ENCODE measurements at regions not wholly inside any gene's neighbourhood (a gene's known extent, or its start where the extent isn't known, plus 50 kb on each side); places are given as distances from the start of the nearest gene placed in this dataset.

DNA sequence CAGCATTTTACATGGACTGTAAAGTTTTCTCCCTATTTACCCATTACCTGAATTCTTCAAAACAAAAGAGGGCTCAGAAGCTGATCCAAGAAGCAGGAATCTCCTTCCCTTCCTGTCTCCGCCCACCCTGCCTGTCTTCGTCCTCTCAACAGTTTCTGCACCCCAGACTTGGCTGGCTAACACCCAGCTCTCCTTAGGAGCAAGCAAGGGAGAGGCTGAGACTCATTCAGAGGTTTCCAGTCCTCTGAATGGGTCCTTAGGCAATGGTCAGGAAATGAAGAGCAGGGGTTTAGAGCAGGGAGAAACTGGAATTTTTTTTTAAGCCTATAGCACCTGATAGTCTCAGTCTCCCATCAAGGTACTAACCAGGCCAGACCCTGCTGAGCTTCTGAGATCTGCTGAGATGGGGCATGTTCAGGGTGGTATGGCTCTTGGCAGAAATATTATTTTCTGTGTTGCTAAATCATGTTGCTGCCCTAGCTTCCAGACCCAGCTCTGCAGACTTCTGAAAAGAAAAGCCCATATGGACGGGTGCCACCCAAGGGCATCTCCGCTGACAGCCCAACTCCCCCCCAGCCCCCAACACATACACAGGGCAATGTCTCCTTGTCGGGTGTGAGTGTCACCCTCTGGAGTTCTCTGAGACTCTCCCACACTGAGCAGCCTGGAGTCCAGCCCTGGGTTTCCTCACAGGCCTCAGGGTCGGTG, 74.6 kb upstream of the CD93 start:
- ATAC-seq = no peak
- no peak for DNase-seq (ENCODE audit: low spot score in 2 of 2)
- Mint-ChIP-seq H3K9me3 (no peaks in the 10 kb centered on the region), H3K27ac (no peak overlapping the region), H3K36me3 (no peaks in the 10 kb centered on the region)

DNA sequence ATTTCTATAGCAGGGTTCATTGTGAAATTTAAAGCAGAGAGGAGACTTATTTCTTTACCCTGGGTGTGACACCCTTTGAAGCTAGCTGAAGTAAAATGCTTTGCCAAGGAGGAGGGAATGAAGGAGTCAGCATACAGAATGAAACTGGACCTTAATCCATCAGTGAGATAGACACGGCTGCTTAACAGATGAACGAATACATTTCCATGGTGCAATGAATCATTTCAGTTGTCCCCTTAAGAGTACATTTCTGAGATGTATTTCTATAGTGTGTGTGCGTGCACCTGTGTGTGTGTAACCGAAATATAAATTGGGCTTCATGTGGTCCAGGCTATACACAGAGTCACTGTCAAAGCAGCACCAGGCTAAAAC, 73.8 kb upstream of the CD93 start:
- ATAC-seq (peak; percentile 37 to 72), DNase-seq (ENCODE audit: low spot score in 2 of 2) (no peak)
- no peaks in the 10 kb centered on the region for H3K36me3 Mint-ChIP-seq
- no peaks in the 10 kb centered on the region for H3K9me3 Mint-ChIP-seq
- H3K27ac Mint-ChIP-seq = no peak overlapping the region

DNA sequence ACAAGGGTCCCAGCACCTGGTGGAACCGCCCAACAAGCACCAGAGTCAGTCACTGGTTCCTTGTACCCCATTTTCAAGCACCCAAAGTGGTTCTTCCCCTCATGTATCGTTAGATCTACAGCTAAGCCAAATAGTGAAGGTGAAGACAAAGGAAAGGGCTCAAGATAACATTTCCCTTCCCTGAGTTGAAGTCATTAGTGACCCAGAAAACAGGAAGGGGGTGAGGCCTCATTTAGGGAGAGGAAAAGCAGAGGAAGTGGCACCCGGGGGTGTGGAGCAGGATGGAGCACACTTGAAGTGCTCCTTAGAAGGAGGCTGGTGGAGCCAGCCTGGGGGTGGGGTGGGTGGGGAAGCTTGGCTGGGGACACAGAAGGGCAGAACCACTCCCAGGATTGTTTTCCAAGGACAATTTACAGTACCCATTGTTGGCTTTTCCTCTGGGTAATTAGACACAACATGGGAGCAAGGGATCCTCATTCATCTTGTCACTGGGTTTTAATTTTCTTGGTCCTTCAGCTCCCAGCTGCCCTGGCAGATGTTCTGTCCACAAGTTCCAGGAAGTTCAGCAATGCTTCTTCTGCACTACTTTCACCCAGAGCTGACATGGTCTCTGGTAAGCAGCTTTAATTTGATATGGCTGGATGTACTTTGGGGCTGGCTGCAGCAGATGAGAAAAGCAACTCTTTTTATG, 73.3 kb upstream of the CD93 start:
- ATAC-seq = no peak
- H3K9me3 Mint-ChIP-seq = no peaks in the 10 kb centered on the region
- DNase-seq (ENCODE audit: low spot score in 2 of 2) = no peak
- no peaks in the 10 kb centered on the region for H3K36me3 Mint-ChIP-seq
- H3K27ac Mint-ChIP-seq = no peak overlapping the region

DNA sequence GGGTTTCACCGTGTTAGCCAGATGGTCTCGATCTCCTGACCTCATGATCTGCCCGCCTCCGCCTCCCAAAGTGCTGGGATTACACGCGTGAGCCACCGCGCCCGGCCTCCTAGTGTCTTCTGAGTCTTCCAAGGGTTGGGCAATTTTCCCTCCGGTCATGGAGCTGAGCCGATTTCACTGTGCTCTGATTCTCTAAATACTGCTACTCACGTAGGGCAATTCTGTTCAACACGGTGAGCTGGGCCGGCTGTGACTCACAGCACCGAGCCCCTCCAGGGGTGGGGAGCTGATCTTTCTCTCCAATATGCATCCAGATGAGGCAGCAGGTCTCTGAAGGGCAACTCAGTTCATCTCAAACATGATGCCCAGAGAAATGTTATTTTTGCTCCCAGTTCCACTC, 71.6 kb upstream of the CD93 start:
- Mint-ChIP-seq H3K9me3 (no peaks in the 10 kb centered on the region), H3K27ac (no peak overlapping the region), H3K36me3 (no peaks in the 10 kb centered on the region)
- ATAC-seq (no peak), DNase-seq (ENCODE audit: low spot score in 2 of 2) (no peak)

DNA sequence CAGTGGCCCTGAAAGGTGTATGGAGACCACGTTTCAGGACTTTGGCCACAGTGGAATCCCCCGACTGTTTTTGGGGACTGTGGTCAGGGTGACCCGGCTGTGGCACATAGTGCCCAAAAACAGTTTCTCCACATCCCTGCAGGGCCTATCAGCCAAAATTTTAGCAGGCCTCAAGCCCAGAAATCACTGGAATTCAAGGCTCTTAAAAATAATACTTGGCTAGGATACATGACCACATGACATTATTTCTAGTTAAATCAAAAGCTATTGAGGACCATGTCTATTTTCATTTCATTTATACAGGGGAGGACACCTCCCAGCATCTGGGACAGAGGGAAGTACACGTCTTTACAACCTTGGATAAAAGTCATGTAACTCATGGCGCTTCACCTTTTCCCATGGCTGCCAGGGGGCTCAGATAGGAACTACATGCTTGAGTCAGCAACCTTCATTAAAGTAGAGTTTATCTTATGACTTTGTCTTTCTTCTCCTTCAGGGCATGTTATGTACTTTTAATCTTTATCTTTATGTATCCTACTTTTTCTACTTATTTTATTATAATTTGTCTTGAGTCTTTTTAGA, 70.8 kb upstream of the CD93 start:
- DNase-seq (ENCODE audit: low spot score in 2 of 2) (no peak), ATAC-seq (no peak)
- no peaks in the 10 kb centered on the region for H3K9me3 Mint-ChIP-seq
- no peak overlapping the region for H3K27ac Mint-ChIP-seq
- H3K36me3 Mint-ChIP-seq = no peaks in the 10 kb centered on the region

DNA sequence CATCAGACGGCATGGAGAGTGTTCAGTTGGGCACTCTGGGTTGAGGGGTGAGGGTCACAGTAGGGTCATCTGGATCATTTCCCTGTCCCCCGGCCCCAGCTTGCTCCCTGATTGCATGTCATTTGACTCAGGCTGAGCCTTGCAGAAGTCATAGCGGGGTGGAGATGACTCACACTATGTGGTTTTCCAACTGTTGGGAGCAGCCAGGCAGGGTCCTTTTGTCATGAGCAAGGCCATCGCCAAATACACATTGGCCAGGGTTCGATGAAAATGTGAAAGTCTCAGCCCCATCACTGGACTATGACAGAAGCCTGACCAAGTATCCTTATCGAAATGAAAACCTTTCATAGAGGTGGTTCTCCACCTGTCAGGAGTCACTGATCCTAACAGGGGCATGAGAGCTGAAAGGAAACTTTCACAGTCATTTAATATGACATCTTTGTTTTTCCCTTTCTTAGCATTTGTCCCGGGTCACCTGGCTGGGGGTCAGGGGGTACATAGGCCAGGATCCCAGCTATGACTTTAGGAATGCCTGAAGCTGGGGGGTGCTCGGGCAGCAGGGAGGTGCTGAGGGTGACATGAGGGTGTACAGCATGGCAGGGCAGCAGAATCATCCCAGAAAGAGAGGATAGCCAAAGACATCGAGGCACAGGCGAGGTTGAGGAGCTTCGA, 70.2 kb upstream of the CD93 start:
- no peak overlapping the region for H3K27ac Mint-ChIP-seq
- ATAC-seq (peak in 1 of 2 donors; percentile 46), DNase-seq (ENCODE audit: low spot score in 2 of 2) (no peak)
- H3K36me3 Mint-ChIP-seq = no peaks in the 10 kb centered on the region
- H3K9me3 Mint-ChIP-seq = no peaks in the 10 kb centered on the region

DNA sequence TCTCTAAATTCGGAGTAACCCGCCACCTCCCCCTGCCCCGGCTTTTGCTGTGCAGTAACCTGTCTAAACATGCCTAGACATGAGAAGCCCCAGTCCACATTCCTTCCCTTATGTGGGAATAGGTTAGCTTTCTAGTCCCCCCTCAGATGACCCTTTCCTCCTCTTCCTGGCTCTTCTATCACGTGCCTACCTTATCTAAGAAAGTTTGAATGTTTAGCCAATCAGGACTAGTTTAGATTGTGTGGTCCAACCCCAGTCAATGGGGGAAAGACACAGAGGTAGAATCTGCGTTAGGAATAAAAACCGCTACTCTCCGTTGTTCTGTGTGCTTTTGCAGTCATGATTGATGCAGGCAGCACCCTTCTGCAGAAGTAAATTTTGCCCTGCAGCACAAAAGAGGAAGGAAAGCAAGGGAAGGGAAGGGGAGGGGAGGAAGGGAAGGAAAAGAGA, 69.0 kb upstream of the CD93 start:
- Mint-ChIP-seq H3K9me3 (no peaks in the 10 kb centered on the region), H3K36me3 (no peaks in the 10 kb centered on the region), H3K27ac (no peak overlapping the region)
- DNase-seq (ENCODE audit: low spot score in 2 of 2) = no peak
- no peak for ATAC-seq

DNA sequence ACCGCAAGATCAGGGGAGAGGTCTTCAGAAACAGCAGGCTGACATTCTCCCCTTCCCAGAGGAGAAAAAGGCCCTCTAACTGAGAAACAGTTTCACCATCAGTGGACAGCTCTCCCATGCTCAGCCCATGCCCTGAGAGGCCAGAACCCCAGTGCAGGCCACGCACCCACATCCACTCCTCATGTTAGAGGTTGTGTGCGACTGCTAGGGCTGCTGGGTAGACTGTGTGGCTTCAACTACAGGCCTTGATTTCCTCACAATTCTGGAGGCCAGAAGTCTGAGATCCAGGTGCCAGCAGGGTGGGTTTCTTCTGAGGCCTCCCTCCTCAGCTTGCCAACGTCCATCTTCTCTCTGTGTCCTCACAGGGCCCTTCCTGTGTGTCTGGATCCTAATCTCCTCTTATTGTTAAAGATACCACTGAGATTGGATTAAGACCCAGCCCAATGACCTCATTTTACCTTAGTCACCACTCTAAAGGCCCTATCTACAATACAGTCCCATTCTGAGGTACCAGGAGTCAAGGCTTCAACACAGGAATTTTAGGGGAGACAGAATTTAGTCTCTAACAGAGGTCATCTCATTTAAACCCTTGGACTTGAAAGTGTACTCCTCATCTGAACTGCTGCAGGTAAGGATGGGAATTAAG, 67.7 kb upstream of the CD93 start:
- ATAC-seq = no peak
- H3K27ac Mint-ChIP-seq = peak overlapping the region in 1 of 2 donors; percentile 36
- no peaks in the 10 kb centered on the region for H3K9me3 Mint-ChIP-seq
- DNase-seq (ENCODE audit: low spot score in 2 of 2) = no peak
- no peaks in the 10 kb centered on the region for H3K36me3 Mint-ChIP-seq

DNA sequence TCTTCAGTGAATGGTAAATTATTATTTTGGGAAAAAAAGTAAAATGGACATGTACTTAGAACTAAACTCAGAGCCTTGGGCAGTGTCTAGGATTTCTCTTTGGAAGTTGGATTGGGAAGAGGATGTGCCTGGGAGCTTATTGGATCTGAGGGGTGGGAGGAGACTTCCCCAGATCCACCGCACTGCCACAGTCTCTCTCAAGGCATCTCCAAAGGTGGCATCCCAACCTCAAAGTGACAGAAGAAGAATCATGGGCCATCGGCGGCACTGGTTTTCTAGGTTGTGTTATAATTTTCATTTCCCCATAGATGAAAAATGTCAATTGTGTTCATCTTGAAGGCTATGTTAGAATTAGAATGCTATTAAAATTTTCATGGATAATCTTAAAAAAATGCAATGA, 66.8 kb upstream of the CD93 start:
- no peaks in the 10 kb centered on the region for H3K9me3 Mint-ChIP-seq
- no peak for ATAC-seq
- H3K36me3 Mint-ChIP-seq = no peaks in the 10 kb centered on the region
- DNase-seq (ENCODE audit: low spot score in 2 of 2) = no peak
- H3K27ac Mint-ChIP-seq = no peak overlapping the region

DNA sequence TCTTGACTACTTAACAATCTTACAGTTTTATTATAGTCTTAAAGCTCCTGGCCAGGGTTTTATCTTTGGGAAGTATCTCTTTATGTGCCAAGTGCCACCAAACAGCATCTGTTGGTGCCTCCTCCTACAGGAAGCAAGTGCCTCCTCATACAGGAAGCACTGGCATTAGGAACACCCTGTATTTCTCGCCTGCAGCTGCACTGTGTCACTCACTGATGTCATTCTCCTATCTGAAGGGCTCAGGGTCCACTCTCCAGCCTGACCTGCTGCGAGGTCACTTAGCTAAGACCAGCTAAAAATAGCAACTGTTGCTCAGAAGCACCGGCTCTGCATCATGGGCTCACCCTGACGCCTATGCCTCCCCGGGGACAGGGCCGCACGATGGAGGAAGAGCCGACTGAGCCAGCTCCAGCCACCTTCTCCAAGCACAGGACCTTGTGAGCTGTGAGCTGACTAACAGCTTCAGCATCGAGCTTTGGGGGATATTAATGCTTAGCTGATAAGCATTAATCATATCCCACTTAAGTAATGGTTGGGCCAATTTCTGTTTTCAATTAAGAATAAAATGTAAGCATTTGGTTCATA, 66.3 kb upstream of the CD93 start:
- Mint-ChIP-seq H3K36me3 (no peaks in the 10 kb centered on the region), H3K9me3 (no peaks in the 10 kb centered on the region)

DNA sequence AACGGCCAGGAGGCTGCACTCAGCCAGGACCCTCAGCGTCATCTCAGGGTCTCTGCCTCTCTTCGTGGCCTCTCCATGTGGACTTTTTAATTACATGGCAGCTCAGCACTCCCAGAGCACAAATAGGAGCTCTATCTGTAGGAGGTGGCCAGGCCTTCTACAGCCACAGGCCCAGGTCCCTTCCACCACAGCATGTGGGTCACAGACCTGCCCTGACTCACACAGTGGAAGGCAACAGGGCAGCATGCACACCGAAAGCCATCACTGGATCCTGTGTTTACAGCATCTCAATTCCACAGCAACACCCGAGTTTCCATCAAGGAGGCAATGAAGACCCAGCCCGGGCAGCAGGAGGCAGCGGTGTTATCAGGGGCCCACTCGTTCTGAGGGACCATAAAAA, 65.8 kb upstream of the CD93 start:
- H3K36me3 Mint-ChIP-seq = no peaks in the 10 kb centered on the region
- no peak overlapping the region for H3K27ac Mint-ChIP-seq
- ATAC-seq (no peak), DNase-seq (ENCODE audit: low spot score in 2 of 2) (no peak)
- H3K9me3 Mint-ChIP-seq = no peaks in the 10 kb centered on the region

More for the DNA sequence above, 66.3 kb upstream of the CD93 start:
- DNase-seq (ENCODE audit: low spot score in 2 of 2) (no peak), ATAC-seq (no peak)
- no peak overlapping the region for H3K27ac Mint-ChIP-seq

DNA sequence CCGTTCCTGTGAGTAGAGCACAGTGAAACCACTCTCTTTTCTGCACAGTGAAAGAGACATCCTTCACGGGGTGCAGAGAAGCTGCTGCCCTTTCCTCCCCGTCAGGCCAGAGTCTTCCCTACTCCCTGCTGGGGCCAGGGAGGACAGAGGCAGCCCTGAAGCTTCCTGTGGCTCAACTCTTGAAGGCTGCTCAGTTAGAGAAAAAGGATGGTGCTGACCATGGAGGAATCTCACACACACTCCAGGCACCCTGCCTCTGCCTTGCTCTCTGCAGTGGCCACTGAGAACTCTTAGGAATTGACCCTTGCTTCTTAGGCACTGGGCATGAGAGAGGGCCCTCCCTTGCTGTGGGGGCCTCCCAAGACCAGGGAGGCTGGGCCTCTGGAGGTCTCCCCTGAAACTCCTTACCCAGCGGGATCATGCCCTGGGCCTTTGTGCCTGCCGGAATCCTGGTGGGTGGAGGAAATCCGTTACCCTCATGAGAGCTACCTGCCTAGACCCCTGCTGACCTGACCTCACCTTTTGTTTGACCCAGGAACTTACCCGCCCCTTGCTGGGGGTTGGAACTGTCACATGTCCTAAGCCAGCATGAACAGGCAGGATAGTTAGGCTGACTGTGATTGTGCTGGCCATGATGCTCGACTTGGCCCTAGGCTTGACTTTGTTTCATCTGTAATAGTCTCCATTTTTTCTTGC, 65.0 kb upstream of the CD93 start:
- H3K36me3 Mint-ChIP-seq = no peaks in the 10 kb centered on the region
- H3K27ac Mint-ChIP-seq = no peak overlapping the region
- ATAC-seq (no peak), DNase-seq (ENCODE audit: low spot score in 2 of 2) (no peak)
- no peaks in the 10 kb centered on the region for H3K9me3 Mint-ChIP-seq

DNA sequence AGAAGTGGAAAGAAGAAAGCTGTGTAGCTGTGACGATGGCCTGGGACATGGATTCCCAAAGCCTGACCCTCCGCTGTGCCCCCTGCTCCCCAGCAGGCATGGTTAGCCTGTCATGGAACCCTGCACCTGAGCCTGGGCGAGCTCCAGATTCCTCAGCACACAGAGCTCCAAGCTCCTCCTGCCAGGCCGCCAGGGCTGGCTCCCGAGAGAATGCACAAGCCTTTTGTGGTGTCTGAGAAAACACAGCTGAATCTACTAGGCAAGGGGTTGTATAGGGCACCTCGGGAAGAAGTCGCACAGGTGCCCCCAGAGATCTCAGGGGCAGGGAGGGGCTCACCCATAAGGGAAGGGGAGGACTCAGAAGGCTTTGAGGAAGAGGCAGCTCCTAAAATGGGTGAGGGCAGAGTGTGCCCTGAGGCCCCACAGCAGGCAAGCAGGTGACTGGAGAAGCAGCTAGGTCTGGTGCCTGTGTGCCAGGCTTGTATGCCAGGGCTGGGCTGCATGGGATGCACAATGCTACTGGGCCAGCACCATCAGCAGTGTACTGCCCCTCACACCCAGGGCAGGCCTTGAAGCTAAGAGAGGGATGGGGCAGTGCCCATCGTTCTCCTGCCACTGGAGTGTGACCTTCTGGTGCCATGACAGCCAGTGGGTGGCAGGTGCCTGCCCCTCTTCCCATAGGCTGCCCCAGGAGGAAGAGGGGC, 64.3 kb upstream of the CD93 start:
- H3K27ac Mint-ChIP-seq = no peak overlapping the region
- no peak for ATAC-seq
- DNase-seq (ENCODE audit: low spot score in 2 of 2) = peak in 1 of 2 donors; percentile 28
- no peaks in the 10 kb centered on the region for H3K9me3 Mint-ChIP-seq
- H3K36me3 Mint-ChIP-seq = no peaks in the 10 kb centered on the region

DNA sequence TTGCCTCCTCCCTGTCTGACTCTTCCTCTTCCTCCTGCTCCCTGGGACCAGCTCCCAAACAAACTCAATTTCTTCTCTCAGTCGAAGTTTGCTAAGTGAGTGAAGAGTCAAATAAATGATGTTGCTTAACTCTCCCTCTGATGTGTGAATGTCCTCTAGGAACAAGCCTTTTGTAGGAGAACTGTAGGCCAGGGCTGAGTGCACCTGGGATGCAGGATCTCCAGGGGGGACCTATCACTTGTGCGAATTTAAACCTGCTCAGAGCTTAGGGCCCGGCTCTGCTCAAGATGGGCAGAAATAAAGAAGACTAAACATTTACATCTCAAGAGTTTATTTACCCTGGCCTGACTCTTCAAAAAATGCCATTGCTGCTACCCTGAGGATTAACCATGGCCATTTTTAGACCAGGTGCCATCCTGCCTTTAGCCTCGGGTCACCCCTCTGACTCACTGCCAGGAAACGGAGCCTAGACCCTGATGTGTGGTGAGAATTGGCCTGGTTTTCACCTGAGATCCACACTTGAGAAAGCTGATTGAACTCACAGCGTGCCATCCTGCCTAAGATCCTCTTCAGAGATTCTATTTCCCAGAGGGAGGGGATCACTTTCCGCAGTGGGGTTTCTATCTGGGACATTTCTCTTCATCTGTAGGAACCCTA, 63.6 kb upstream of the CD93 start:
- Mint-ChIP-seq H3K9me3 (no peaks in the 10 kb centered on the region), H3K36me3 (no peaks in the 10 kb centered on the region), H3K27ac (no peak overlapping the region)
- ATAC-seq (no peak), DNase-seq (ENCODE audit: low spot score in 2 of 2) (peak in 1 of 2 donors; percentile 4)

Data from activated naive CD4-positive, alpha-beta T cell treated with anti-CD3 and anti-CD28 coated beads, Interleukin-2, amount 50 U/mL, for 72 hours (primary cell).